Ecto neural progenitor cell (in vitro differentiated cells): ENCODE measurements at regions not wholly inside any gene's neighbourhood (a gene's known extent, or its start where the extent isn't known, plus 50 kb on each side); places are given as distances from the start of the nearest gene placed in this dataset.

Experiments
- DNase-seq: peaks from one replicate; pipeline ENCODE4 v3.0.0-alpha.2; 2018; ENCODE audit warnings: low spot score

GRCh38 chr20:1810926-1811620 is 84.1 kb upstream of the SIRPA start:
- DNase-seq = peak; percentile 47

GRCh38 chr20:1810572-1810925 is 84.7 kb upstream of the SIRPA start:
- peak; percentile 47 for DNase-seq

- DNase-seq = peak; percentile 36
Observed at GRCh38 chr20:1809611-1810510, 85.3 kb upstream of the SIRPA start.

GRCh38 chr20:1809131-1809572 is 86.1 kb upstream of the SIRPA start:
- peak; percentile 33 for DNase-seq

GRCh38 chr20:1808101-1808500 is 87.1 kb upstream of the SIRPA start:
- peak; percentile 22 for DNase-seq

- DNase-seq = peak; percentile 26
Observed at GRCh38 chr20:1807394-1807793, 87.8 kb upstream of the SIRPA start.

- peak; percentile 37 for DNase-seq
Observed at GRCh38 chr20:1806456-1806855, 88.8 kb upstream of the SIRPA start.

- DNase-seq = no peak
Observed at GRCh38 chr20:1805816-1806215, 89.4 kb upstream of the SIRPA start.

GRCh38 chr20:1805161-1805581 is 90.0 kb upstream of the SIRPA start:
- peak; percentile 41 for DNase-seq

GRCh38 chr20:1804554-1804956 is 90.7 kb upstream of the SIRPA start:
- DNase-seq = no peak

- no peak for DNase-seq
Observed at GRCh38 chr20:1803932-1804501, 91.2 kb upstream of the SIRPA start.

GRCh38 chr20:1803061-1803931 is 91.9 kb upstream of the SIRPA start:
- peak; percentile 80 for DNase-seq

GRCh38 chr20:1802385-1803060 is 92.7 kb upstream of the SIRPA start:
- peak; percentile 80 for DNase-seq

- peak; percentile 21 for DNase-seq
Observed at GRCh38 chr20:1801929-1802306, 93.3 kb upstream of the SIRPA start.

- DNase-seq = peak; percentile 14
Observed at GRCh38 chr20:1801225-1801928, 93.8 kb upstream of the SIRPA start.

- peak; percentile 13 for DNase-seq
Observed at GRCh38 chr20:1800777-1801176, 94.4 kb upstream of the SIRPA start.

- no peak for DNase-seq
Observed at GRCh38 chr20:1800180-1800579, 95.0 kb upstream of the SIRPA start.

GRCh38 chr20:1799746-1800145 is 95.5 kb upstream of the SIRPA start:
- DNase-seq = peak; percentile 15

- no peak for DNase-seq
Observed at GRCh38 chr20:1798982-1799381, 96.2 kb upstream of the SIRPA start.

- no peak for DNase-seq
Observed at GRCh38 chr20:1793821-1794220, 101.4 kb upstream of the SIRPA start.

- DNase-seq = no peak
Observed at GRCh38 chr20:1792274-1792673, 102.9 kb upstream of the SIRPA start.
